MM.1S (cell line): ENCODE measurements at regions not wholly inside any gene's neighbourhood (a gene's known extent, or its start where the extent isn't known, plus 50 kb on each side); places are given as distances from the start of the nearest gene placed in this dataset.

Experiments
- DNase-seq: peaks from one replicate; pipeline ENCODE4 v3.0.0-alpha.2; 2015
- H2AFZ ChIP-seq: fragments of 300-600 bp; sonication (generic); 2 replicates; pipeline ENCODE4 v1.6.0; 2016; ENCODE audit warnings: antibody characterized with exemption, low read length
- H3F3A ChIP-seq: fragments of 300-600 bp; sonication (generic); 2 replicates; pipeline ENCODE4 v1.6.1; 2016; ENCODE audit warnings: mild to moderate bottlenecking, antibody characterized with exemption, low read length, moderate library complexity, mixed read lengths; ENCODE audit not compliant: insufficient read depth
- H3K27ac ChIP-seq: fragments of 300-600 bp; sonication (generic); 2 replicates; pipeline ENCODE4 v1.5.1; 2016; ENCODE audit warnings: mild to moderate bottlenecking, low read length
- H3K27me3 ChIP-seq: fragments of 300-600 bp; sonication (generic); replicated peaks from 2 replicates; pipeline ENCODE4 v1.6.0; 2016; ENCODE audit warnings: low read length; ENCODE audit not compliant: insufficient read depth
- H3K36me3 ChIP-seq: fragments of 300-600 bp; sonication (generic); replicated peaks from 2 replicates; pipeline ENCODE4 v1.6.1; 2016; ENCODE audit warnings: mild to moderate bottlenecking, low read length, mixed read lengths; ENCODE audit not compliant: insufficient read depth
- H3K4me1 ChIP-seq: fragments of 300-600 bp; sonication (generic); 2 replicates; pipeline ENCODE4 v1.6.1; 2016; ENCODE audit warnings: low read length, mixed read lengths
- H3K4me2 ChIP-seq: fragments of 300-600 bp; sonication (generic); 2 replicates; pipeline ENCODE4 v1.6.0; 2016; ENCODE audit warnings: low read depth, low read length
- H3K4me3 ChIP-seq: fragments of 300-600 bp; sonication (generic); 2 replicates; pipeline ENCODE4 v1.5.1; 2016; ENCODE audit warnings: low read length, mixed read lengths
- H3K79me2 ChIP-seq: fragments of 300-600 bp; sonication (generic); 2 replicates; pipeline ENCODE4 v1.6.1; 2016; ENCODE audit warnings: mixed run types, low read length, mixed read lengths
- H3K9ac ChIP-seq: fragments of 300-600 bp; sonication (generic); 2 replicates; pipeline ENCODE4 v1.6.1; 2016; ENCODE audit warnings: low read length, mixed read lengths
- H3K9me2 ChIP-seq: fragments of 300-600 bp; sonication (generic); replicated peaks from 2 replicates; pipeline ENCODE4 v1.6.1; 2016; ENCODE audit warnings: mild to moderate bottlenecking, low read length, mixed read lengths; ENCODE audit not compliant: insufficient read depth
- H3K9me3 ChIP-seq: fragments of 300-600 bp; sonication (generic); replicated peaks from 2 replicates; pipeline ENCODE4 v1.6.1; 2016; ENCODE audit warnings: mild to moderate bottlenecking, low read length, mixed read lengths; ENCODE audit not compliant: insufficient read depth
- H4K20me1 ChIP-seq: fragments of 300-600 bp; sonication (generic); 2 replicates; pipeline ENCODE4 v1.6.1; 2016; ENCODE audit warnings: mild to moderate bottlenecking, low read length, moderate library complexity, mixed read lengths; ENCODE audit not compliant: insufficient read depth
- EZH2 ChIP-seq: fragments of 300-600 bp; sonication (generic); optimal IDR thresholded peaks from 2 replicates; pipeline ENCODE3; 2017; ENCODE audit warnings: low read depth, mild to moderate bottlenecking, antibody characterized with exemption, low read length, mixed read lengths
- EZH2phosphoT487 ChIP-seq: fragments of 300-600 bp; sonication (generic); IDR thresholded peaks from 2 replicates; pipeline ENCODE4 v1.6.1; 2018; ENCODE audit warnings: antibody characterized with exemption, low read length
- TF ChIP-seq, protein P1 (sequence below): fragments of 300-600 bp; sonication (generic); IDR thresholded peaks from 2 replicates; pipeline ENCODE4 v1.5.1; 2016; ENCODE audit warnings: antibody characterized with exemption, low read length, mixed read lengths

DNA sequence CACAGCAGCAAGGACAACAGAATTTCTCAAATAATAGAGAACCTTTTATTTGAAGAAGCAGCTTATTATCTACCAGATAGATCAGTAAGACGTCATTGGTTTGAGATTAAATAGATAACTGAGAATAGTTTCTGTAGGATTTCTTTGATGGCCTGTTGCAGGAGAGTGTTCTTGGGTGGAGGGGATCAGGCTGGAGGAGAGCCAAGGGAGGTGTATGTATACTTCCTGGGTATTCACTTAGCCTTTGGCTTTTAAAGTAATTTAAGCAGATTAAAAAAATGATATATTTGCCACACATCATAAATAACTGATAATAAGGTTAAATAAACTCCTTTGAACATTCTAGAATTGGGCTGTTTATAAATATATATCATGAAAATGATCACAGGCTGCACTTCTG, 486.1 kb upstream of the IGFBP3 start:
- Histone ChIP-seq H4K20me1 (no peaks in the 10 kb centered on the region), H3K27me3 (no peaks in the 10 kb centered on the region), H3K9me2 (no peaks in the 10 kb centered on the region), H2AFZ (no peak overlapping the region), H3F3A (no peaks in the 10 kb centered on the region), H3K27ac (no peak overlapping the region), H3K79me2 (no peaks in the 10 kb centered on the region), H3K4me3 (no peak overlapping the region), H3K36me3 (no peaks in the 10 kb centered on the region), H3K9ac (no peak overlapping the region), H3K9me3 (no peaks in the 10 kb centered on the region), H3K4me2 (no peak overlapping the region), H3K4me1 (no peaks in the 10 kb centered on the region)
- TF ChIP-seq, protein P1, sequence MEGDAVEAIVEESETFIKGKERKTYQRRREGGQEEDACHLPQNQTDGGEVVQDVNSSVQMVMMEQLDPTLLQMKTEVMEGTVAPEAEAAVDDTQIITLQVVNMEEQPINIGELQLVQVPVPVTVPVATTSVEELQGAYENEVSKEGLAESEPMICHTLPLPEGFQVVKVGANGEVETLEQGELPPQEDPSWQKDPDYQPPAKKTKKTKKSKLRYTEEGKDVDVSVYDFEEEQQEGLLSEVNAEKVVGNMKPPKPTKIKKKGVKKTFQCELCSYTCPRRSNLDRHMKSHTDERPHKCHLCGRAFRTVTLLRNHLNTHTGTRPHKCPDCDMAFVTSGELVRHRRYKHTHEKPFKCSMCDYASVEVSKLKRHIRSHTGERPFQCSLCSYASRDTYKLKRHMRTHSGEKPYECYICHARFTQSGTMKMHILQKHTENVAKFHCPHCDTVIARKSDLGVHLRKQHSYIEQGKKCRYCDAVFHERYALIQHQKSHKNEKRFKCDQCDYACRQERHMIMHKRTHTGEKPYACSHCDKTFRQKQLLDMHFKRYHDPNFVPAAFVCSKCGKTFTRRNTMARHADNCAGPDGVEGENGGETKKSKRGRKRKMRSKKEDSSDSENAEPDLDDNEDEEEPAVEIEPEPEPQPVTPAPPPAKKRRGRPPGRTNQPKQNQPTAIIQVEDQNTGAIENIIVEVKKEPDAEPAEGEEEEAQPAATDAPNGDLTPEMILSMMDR: no peak
- TF ChIP-seq EZH2phosphoT487 (no peak), EZH2 (no peak)
- DNase-seq: no peak

DNA sequence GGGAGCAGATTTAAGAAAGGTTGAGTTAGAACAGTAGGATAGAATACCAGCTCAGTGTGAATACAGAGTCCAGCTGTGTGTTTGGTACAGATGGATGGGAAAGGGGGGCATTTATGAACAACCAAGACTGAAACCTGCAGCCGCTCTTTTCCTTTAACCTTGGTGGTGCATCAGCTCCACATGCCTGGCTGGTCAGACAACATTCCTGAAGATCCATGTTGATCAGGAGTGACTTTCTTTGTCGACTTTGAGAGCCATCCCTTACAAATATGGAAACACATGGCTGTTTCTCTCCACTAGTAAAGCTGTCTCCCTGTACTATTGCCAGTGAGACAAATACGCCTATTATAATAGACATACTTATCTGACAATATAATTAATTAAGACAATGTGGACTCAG, 476.5 kb upstream of the IGFBP3 start:
- H3K36me3 ChIP-seq: no peaks in the 10 kb centered on the region
- H3K9me3 ChIP-seq: no peaks in the 10 kb centered on the region
- no peaks in the 10 kb centered on the region for H3K9me2 ChIP-seq
- no peak for DNase-seq
- no peak overlapping the region for H3K4me2 ChIP-seq
- H3K4me1 ChIP-seq: no peaks in the 10 kb centered on the region
- H3F3A ChIP-seq: no peaks in the 10 kb centered on the region
- no peak overlapping the region for H3K27ac ChIP-seq
- no peaks in the 10 kb centered on the region for H4K20me1 ChIP-seq
- TF ChIP-seq, protein P1: no peak
- TF ChIP-seq EZH2 (no peak), EZH2phosphoT487 (no peak)
- no peaks in the 10 kb centered on the region for H3K79me2 ChIP-seq
- no peak overlapping the region for H2AFZ ChIP-seq
- no peak overlapping the region for H3K9ac ChIP-seq
- H3K27me3 ChIP-seq: no peaks in the 10 kb centered on the region
- H3K4me3 ChIP-seq: no peak overlapping the region

DNA sequence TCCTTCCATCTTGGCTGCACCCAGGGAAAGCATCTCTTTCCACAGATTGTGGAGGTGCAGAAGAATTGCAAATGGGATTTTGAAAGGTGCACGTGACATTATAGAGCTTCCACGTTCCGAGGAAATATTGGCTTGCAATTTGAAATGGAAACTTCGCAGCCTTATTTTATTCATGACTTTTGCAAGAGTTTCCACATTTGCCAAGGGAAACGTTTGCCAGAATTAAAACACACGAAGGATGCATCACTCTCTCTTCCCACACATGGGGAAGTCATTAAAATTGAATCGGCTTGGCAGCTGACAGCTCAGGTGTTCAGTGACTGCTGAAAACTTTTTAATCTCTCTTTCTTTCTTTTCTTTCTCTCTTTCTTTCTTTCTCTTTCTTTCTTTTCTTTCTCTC, 475.4 kb upstream of the IGFBP3 start:
- Histone ChIP-seq H3K27me3 (no peaks in the 10 kb centered on the region), H3K9ac (no peak overlapping the region), H3K27ac (no peak overlapping the region), H3K79me2 (no peaks in the 10 kb centered on the region), H3K9me3 (no peaks in the 10 kb centered on the region), H3K9me2 (no peaks in the 10 kb centered on the region), H3F3A (no peaks in the 10 kb centered on the region), H3K36me3 (no peaks in the 10 kb centered on the region), H3K4me3 (no peak overlapping the region), H4K20me1 (no peaks in the 10 kb centered on the region), H2AFZ (no peak overlapping the region), H3K4me2 (no peak overlapping the region), H3K4me1 (no peaks in the 10 kb centered on the region)
- no peak for DNase-seq
- TF ChIP-seq, protein P1: no peak
- TF ChIP-seq EZH2phosphoT487: no peak
- no peak for TF ChIP-seq EZH2
